ENCODE measurements at regions not wholly inside any gene's neighbourhood (a gene's known extent, or its start where the extent isn't known, plus 50 kb on each side); places are given as distances from the start of the nearest gene placed in this dataset.

- peaks cover 0 to 7% of the 10 kb centered on the region in 2 experiments; a peak in 1 of 4 replicates for H3K4me1 ChIP-seq (ENCODE audit: control insufficient read depth in 1 of 2, insufficient read depth in 2 of 2, low read length in 2 of 2)
- POLR2A ChIA-PET = no interaction called here
- no peaks in the 10 kb centered on the region for H3K27me3 ChIP-seq (ENCODE audit: insufficient read depth, low read length)
- TF ChIP-seq EZH2phosphoT487 (IDR thresholded peaks at IDR 0.05; ENCODE audit: borderline replicate concordance) = no peak
- no peak for TF ChIP-seq CBX3 (IDR thresholded peaks at IDR 0.05; ENCODE audit: low read depth)
- TF ChIP-seq, protein P1, sequence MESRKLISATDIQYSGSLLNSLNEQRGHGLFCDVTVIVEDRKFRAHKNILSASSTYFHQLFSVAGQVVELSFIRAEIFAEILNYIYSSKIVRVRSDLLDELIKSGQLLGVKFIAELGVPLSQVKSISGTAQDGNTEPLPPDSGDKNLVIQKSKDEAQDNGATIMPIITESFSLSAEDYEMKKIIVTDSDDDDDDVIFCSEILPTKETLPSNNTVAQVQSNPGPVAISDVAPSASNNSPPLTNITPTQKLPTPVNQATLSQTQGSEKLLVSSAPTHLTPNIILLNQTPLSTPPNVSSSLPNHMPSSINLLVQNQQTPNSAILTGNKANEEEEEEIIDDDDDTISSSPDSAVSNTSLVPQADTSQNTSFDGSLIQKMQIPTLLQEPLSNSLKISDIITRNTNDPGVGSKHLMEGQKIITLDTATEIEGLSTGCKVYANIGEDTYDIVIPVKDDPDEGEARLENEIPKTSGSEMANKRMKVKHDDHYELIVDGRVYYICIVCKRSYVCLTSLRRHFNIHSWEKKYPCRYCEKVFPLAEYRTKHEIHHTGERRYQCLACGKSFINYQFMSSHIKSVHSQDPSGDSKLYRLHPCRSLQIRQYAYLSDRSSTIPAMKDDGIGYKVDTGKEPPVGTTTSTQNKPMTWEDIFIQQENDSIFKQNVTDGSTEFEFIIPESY (IDR thresholded peaks at IDR 0.05; ENCODE audit: extremely low read depth, insufficient replicate concordance, low read length) = no peak
- no peak for TF ChIP-seq EGR1 (IDR thresholded peaks at IDR 0.05; ENCODE audit: low read depth)
- intact Hi-C loops (cut with micrococcal nuclease) = no loop called here
- no peaks in the 10 kb centered on the region for H4K20me1 ChIP-seq (ENCODE audit: insufficient read depth)
- no peaks in the 10 kb centered on the region for H3K9me3 ChIP-seq (ENCODE audit: control insufficient read depth in 1 of 2, insufficient read depth in 1 of 2, low read depth in 1 of 2, low read length in 2 of 2)
- no peak overlapping the region for H3K9ac ChIP-seq (ENCODE audit: low read length)
- H3K4me2 ChIP-seq (ENCODE audit: low read length) = no peak overlapping the region
- H2AFZ ChIP-seq (ENCODE audit: low read depth, low read length, poor library complexity, severe bottlenecking) = no peak overlapping the region
- H3K79me2 ChIP-seq (ENCODE audit: insufficient read depth, low read length) = no peaks in the 10 kb centered on the region
- H3K27ac ChIP-seq (ENCODE audit: low read depth, low read length) = no peak overlapping the region
- H3K9me2 ChIP-seq (ENCODE audit: insufficient read depth) = no peaks in the 10 kb centered on the region
- CTCF ChIA-PET = interaction anchor here (1.1 kb wide), 1 partner anchor 10 kb away, joined by 4 read pairs; no protein-coding TSS in a partner anchor
- DNase-seq (ENCODE audit: low read depth, low spot score) (no peak), ATAC-seq (no peak)
- no TSS peak for BruUV-seq (replicated peaks)
- RAD21 ChIA-PET (ENCODE audit: low non-redundant PET in 1 of 2, low total read pairs in 2 of 2, uncharacterized antibody in 2 of 2, unreplicated experiment in 2 of 2) = no interaction called here
- H3K4me3 ChIP-seq (replicated peaks in 1 of 2; ENCODE audit: low read depth in 1 of 2, low read length in 2 of 2) = no peak overlapping the region
- no peaks in the 10 kb centered on the region for H3K36me3 ChIP-seq (ENCODE audit: control insufficient read depth in 1 of 2, insufficient read depth in 2 of 2, low read length in 2 of 2)
These were observed 78.7 kb downstream of the SYNE3 start for GRCh38 chr14:95437715-95438114.

DNA sequence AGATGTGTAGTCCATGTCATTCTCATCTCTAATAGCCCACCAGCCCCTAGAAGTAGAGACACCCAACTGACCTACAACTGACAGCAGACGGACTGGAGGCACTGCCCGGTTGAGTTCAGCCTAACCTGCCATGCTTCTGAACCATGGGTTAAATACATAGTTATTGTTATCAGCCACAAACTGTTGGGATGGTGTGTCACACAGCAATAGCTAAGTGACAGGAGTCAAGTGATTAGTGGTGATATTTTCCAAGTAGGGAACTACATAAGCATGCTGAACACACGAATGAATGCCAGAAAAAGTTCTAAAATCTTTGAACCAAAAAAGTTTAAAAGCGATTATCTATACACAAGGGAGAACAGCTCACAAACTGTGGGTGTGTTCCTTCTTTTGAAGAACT is 80.1 kb downstream of the SYNE3 start:
- Histone ChIP-seq H3K4me1 (ENCODE audit: control insufficient read depth in 1 of 2, insufficient read depth in 2 of 2, low read length in 2 of 2) (no peaks in the 10 kb centered on the region), H3K9me2 (ENCODE audit: insufficient read depth) (no peaks in the 10 kb centered on the region), H3K36me3 (ENCODE audit: control insufficient read depth in 1 of 2, insufficient read depth in 2 of 2, low read length in 2 of 2) (no peaks in the 10 kb centered on the region), H2AFZ (ENCODE audit: low read depth, low read length, poor library complexity, severe bottlenecking) (no peak overlapping the region), H3K4me2 (ENCODE audit: low read length) (no peak overlapping the region), H4K20me1 (ENCODE audit: insufficient read depth) (no peaks in the 10 kb centered on the region), H3K27ac (ENCODE audit: low read depth, low read length) (no peak overlapping the region), H3K79me2 (ENCODE audit: insufficient read depth, low read length) (no peaks in the 10 kb centered on the region), H3K9ac (ENCODE audit: low read length) (no peak overlapping the region), H3K9me3 (ENCODE audit: control insufficient read depth in 1 of 2, insufficient read depth in 1 of 2, low read depth in 1 of 2, low read length in 2 of 2) (no peaks in the 10 kb centered on the region), H3K4me3 (replicated peaks in 1 of 2; ENCODE audit: low read depth in 1 of 2, low read length in 2 of 2) (no peak overlapping the region), H3K27me3 (ENCODE audit: insufficient read depth, low read length) (no peaks in the 10 kb centered on the region)
- POLR2A ChIA-PET = no interaction called here
- intact Hi-C loops (cut with micrococcal nuclease) = no loop called here
- CTCF ChIA-PET = interaction anchor here (1.0 kb wide), 1 partner anchor 9 kb away, joined by 3 read pairs; no protein-coding TSS in a partner anchor
- RAD21 ChIA-PET (ENCODE audit: low non-redundant PET in 1 of 2, low total read pairs in 2 of 2, uncharacterized antibody in 2 of 2, unreplicated experiment in 2 of 2) = no interaction called here
- BruUV-seq (replicated peaks) = no TSS peak
- ATAC-seq (no peak), DNase-seq (ENCODE audit: low read depth, low spot score) (no peak)
- TF ChIP-seq CTCF (IDR thresholded peaks at IDR 0.05 in 2 of 3, conservative IDR thresholded peaks at IDR 0.05 in 1 of 3; ENCODE audit: borderline replicate concordance in 1 of 3, insufficient read depth in 1 of 3, low read depth in 2 of 3, low read length in 2 of 3) (no peak), SRF (IDR thresholded peaks at IDR 0.05; ENCODE audit: low read depth) (no peak), FOSL1 (IDR thresholded peaks at IDR 0.05; ENCODE audit: low read depth) (no peak), EZH2phosphoT487 (IDR thresholded peaks at IDR 0.05; ENCODE audit: borderline replicate concordance) (no peak), POLR2A (IDR thresholded peaks at IDR 0.05; ENCODE audit: borderline replicate concordance, extremely low read depth, insufficient read depth, insufficient read length) (no peak), MAX (IDR thresholded peaks at IDR 0.05) (no peak), CBX3 (IDR thresholded peaks at IDR 0.05; ENCODE audit: low read depth) (no peak), ELF1 (IDR thresholded peaks at IDR 0.05; ENCODE audit: borderline replicate concordance, low read depth) (no peak), TCF7L2 (IDR thresholded peaks at IDR 0.05; ENCODE audit: borderline replicate concordance, extremely low read depth, insufficient read depth, insufficient read length) (no peak), SIN3A (IDR thresholded peaks at IDR 0.05; ENCODE audit: low read depth) (no peak), POLR2AphosphoS5 (IDR thresholded peaks at IDR 0.05; ENCODE audit: low read depth, low read length) (no peak), ZNF274 (IDR thresholded peaks at IDR 0.05; ENCODE audit: low read depth, low read length) (no peak), RAD21 (IDR thresholded peaks at IDR 0.05; ENCODE audit: low read depth) (no peak)

Measured in HCT116 (cell line).